ENCODE measurements at regions not wholly inside any gene's neighbourhood (a gene's known extent, or its start where the extent isn't known, plus 50 kb on each side); places are given as distances from the start of the nearest gene placed in this dataset.
A peak's percentile ranks its signal among the peaks of the same experiment; 100 is the strongest.
"Not testable (repeated sequence)": the region's sequence is repeated elsewhere in the genome, so short reads cannot be mapped to it uniquely, and the experiment has no call there.

DNA sequence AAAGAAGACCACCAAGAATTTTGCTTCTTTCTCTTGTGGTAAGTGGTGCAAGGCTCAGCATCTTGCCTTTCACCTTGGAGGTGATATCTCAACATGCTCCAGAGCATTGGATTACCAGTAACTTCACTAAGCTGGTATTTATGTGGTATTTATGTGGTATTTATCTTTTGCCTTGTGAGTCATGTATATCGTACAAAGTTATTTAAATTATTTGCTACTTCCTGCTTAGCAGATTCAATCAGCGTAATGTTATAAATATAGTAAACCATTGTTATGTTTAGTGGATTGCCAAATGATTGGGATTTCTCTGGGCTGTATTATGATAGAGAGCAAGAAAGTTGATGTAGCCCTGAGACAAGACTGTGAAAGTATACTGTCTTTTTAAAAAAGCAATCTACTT lies 366.4 kb downstream of the IPO8 start:
- no peak for DNase-seq

DNA sequence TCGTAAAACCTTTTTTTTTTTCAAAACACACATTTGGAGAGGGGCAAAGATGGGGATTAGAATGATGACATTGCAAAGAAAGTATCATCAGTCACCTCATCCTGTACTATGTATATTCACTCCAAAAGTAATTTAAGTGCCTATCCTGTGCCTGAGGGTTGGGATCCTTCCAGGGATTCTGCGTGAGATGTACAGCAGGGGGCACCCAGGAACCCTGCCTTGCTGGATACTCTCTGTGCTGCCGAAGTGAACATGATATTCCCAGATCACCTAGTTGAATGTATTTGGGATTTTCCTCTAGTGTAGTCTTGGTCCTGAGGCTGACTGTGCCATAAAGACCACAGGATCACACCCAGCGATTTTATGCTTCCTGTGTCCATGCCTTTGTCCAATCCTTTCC lies 372.7 kb downstream of the IPO8 start:
- no peak for DNase-seq

DNA sequence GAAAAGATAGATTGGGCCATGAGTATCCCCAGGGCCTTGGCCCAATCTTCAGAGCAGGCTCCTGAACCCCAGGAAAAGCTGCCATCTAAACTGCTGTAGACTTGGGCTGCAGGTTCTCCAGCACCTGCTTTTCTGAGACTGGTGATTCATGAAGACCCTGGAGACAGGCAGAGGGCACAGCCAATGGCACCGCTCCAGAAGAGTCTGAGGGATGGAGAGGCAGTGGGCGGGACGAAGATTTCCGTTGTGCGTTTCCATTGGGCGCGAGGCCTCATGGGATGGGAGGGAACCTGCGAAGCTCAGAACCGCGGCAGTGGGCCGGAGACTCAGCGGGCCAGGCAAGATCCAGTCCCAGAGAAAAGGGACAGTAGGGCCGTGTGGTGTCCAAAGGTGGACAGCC lies 375.1 kb downstream of the IPO8 start:
- DNase-seq, result peak; percentile 46

DNA sequence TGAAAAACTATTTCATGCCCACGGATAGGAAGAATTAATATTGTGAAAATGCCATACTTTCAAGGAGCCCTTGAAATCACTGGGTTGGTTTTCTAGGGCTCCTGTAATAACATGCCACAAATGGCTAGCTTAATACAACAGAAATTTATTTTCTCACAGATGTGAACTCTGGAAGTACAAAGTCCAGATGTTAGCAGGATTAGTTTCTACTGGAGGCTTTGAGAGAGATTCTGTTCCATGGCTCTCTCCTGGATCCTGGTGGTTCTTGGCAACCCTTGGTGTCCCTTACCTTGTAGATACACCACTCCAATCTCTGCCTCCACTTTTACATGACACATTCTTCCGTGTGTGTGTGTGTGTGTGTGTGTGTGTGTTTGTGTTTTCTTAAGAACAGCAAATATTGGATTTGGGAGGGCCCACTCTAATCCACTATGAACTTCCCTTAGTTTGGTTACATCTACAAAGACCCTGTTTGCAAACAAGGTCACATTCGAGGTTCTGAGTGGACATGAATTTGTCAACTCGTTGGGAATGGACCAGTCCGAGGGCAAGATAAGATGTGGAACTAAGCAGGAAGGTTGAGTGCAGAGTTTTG lies 381.1 kb downstream of the IPO8 start:
- no peak for DNase-seq

DNA sequence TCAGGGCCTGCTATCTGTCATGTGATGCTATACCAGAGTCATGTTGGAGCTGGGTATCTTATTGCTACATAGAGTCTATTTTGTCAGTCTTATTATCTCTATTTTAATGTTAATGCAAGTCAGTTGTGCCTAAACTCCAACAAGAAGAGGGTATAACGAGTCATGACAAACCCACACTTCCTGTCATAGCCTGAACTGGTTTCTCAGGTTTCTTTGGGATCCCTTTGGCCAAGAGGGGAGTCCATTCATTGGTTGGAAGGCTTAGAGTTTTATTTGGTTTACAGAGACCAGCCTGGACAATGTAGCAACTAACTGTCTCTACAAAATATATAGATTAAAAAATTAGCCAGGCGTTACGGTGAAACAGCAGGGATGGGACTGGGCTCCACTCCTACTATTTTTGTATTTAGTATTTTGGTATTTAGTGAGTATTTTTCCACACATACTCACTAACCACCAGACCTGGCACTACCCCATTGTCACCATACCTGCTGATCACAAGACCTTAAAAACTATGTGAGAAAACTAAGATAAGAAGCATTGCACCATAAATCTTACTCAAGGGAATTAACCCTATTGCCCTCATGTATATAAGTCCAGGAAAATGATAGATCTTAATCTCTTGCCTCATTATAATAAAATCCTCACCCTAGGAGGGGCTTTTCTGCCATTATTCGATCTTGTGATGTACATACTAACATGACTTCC lies 387.5 kb downstream of the IPO8 start:
- peak; percentile 53 for DNase-seq

DNA sequence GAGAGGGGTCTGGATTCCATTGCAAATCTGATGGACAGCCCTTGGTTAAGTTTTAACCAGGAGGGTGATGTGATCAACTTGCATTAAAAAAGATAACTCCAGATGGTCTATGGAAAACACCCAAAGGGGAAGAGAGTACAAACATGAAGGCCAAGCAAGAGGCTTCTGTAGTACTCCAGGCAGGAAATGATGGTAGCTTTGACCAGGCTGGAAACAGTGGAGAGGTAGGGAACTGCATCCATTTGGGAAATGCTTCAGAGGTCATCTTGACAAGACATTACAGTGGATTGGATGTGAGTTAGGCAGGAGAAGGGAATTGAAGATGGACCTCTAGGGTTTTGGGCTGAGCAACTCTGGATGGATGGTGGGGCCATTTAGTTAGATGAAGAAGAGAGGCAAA lies 391.1 kb downstream of the IPO8 start:
- DNase-seq, result peak; percentile 58

DNA sequence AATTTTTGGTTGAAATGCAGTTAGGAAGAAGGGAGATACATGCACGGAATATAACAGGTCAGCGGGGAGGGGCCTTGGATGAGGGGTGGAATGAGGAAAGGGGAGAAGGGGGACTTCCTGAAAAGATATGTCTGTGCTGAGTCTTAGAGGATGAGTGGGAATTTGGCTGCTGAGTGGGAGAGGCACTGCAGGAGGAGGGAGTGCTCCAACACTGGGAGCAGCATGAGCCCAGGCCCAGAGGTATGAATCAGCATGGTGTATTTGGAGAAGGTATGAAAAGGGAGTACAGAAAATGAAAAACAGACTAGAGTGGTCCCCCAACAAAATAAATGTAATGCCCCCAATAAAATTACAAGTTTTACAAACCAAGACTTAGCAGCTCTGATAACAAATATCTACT lies 394.4 kb downstream of the IPO8 start:
- DNase-seq, result no peak

GRCh38 chr12:30296486-30296885 lies 399.2 kb downstream of the IPO8 start:
- DNase-seq, result no peak

- DNase-seq, result peak; percentile 89
Measured at GRCh38 chr12:30286345-30286926, 409.2 kb downstream of the IPO8 start.

DNA sequence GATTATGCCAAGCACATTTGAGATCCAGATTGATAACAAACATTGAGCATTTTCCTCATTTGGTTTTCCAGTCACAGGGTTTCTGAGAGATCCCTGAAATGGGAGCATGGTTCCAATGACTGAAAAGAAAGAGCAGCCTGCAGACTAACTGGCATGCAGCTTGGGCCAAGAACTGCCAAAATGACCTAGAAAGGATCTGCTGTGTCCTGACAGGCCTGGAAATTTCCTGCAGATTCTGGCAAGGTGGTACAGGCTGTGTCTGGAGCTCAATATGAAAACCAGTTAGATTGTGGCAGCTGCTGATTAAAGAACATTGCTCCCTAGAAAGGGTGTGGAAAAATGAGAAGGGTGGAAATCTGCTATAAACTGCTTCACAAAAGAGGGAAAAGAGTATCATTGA lies 417.3 kb downstream of the IPO8 start:
- DNase-seq, result no peak

DNA sequence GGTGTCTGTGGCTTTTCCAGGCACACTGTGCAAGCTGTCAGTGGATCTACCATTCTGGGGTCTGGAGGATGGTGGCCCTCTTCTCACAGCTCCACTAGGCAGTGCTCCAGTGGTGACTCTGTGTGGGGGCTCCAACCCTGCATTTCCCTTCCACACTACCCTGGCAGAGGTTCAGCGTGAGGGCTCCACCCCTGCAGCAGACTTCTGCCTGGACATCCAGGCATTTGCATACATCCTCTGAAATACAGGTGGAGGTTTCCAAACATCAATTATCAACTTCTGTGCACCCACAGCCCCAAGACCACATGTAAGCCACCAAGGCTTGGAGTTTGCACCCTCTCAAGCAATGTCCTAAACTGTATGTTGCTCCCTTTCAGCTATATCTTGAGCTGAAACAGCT lies 423.2 kb downstream of the IPO8 start:
- not testable (repeated sequence) for DNase-seq

GRCh38 chr12:30269496-30269895 lies 426.2 kb downstream of the IPO8 start:
- DNase-seq, result no peak

- no peak for DNase-seq
Measured at GRCh38 chr12:30268041-30268440, 427.6 kb downstream of the IPO8 start.

GRCh38 chr12:30263434-30263833 lies 432.2 kb downstream of the IPO8 start:
- DNase-seq, result no peak

DNA sequence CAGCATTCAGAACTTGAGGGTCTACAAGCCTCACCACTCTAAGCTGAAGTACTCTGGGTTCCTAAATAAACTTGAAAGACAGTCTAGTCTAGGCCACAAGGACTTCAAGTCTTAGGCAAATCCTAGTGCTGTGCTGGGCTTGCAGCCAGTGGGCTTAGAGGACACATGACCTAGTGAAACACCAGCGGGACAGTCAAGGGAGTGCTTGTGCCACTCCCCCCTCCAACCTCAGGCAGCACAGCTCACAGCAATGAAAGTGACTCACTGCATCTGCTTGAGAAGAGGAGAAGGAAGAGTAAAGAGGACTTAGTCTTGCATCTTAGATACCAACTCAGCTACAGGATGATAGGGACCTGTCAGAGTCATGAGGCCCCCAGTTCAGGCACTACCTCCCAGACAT lies 438.1 kb downstream of the IPO8 start:
- DNase-seq, result no peak

DNA sequence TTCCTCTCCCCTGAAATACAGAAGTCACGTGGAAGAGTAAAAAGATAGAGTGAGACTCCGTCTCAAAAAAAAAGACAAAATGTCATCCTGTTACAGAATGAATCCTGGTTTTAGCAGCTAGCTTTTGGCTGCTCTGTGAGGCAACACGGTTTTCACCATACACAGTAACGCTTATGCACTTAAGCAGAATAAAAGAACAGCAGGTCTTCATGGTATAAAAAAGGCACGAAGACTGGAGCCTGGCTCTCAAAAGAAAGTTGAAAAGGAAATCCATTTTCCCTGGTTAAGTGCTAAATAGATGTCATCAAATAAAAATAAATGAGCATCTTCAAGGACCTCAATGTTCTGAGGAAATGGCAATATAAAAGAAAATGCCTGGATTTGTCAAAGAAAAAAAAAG lies 444.1 kb downstream of the IPO8 start:
- no peak for DNase-seq

GRCh38 chr12:30243426-30243825 lies 452.2 kb downstream of the IPO8 start:
- DNase-seq, result no peak

- no peak for DNase-seq
Measured at GRCh38 chr12:30219047-30219446, 435.3 kb upstream of the TMTC1 start.

DNA sequence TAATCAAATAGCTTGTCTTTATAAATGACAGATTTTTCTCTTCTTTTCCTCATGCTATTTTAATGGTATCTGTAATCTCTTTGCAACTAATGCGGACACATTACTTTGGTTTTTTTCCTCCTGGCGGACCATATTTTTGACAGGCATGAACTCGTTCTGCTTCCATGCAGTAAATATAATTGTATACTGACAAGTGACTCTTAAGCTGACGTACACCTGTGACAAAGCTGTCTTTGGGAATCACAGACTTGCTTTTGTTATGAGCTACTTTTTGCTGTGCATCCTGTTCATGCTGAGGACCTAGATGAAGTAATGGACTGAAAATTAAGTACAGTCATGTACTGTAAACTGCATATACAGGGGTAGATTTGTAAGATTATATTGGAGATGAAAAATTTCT lies 434.3 kb upstream of the TMTC1 start:
- no peak for DNase-seq

DNA sequence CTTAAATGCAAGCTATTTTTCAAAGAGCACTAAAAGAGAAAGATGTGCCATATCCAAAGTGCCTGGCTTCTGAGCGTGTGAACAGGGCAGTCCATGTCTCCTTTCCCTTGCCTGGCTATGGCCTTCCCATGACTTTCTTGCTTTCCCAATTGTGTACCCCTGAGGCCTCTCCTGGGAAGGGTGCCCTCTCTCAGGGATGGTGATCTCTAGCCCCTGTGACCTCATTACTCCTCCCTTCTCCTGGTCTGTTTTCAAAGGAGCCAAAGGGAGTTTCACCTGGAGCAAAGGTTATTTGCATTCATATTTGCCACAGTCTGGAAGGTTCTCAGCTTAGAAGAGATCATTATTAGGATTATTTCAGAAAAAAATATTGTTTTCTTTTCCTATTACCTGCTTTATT lies 429.4 kb upstream of the TMTC1 start:
- no peak for DNase-seq

GRCh38 chr12:30211743-30212142 lies 428.0 kb upstream of the TMTC1 start:
- peak; percentile 47 for DNase-seq

DNA sequence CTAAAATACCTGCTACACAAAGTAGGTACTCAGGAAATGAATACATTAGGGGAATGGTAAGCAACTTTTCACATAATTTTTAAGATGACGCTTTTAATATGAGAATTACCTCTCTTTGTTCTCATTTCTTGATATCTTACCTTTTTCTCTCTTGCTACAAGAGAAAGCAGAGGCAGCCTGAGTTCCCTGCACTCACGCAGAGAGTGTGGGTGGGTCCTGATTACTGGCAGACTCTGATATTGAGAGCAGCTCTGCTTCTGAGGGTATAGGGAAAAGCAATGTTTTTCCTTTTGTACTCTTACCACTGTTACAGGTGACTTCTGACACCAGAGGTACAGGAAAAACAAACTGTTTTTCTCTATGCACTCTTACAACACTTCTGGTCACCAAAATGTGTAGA lies 420.2 kb upstream of the TMTC1 start:
- no peak for DNase-seq

- no peak for DNase-seq
Measured at GRCh38 chr12:30202521-30203254, 418.9 kb upstream of the TMTC1 start.

Measured in DMS53 (cell line).